CD1c-positive myeloid dendritic cell (primary cell): ENCODE measurements at regions not wholly inside any gene's neighbourhood (a gene's known extent, or its start where the extent isn't known, plus 50 kb on each side); places are given as distances from the start of the nearest gene placed in this dataset.

Experiments used
- DNase-seq: peaks from one replicate; pipeline ENCODE4 v3.0.0-alpha.2; 2016; ENCODE audit errors: extremely low spot score

- DNase-seq = no peak
These were observed 1277.1 kb upstream of the MIR17HG start for GRCh38 chr13:90070362-90070761.

- no peak for DNase-seq
These were observed 1276.5 kb upstream of the MIR17HG start for GRCh38 chr13:90070837-90071525.

GRCh38 chr13:90084684-90085290 is 1262.7 kb upstream of the MIR17HG start:
- no peak for DNase-seq

GRCh38 chr13:90089051-90089450 is 1258.4 kb upstream of the MIR17HG start:
- no peak for DNase-seq

- DNase-seq = peak; percentile 49
These were observed 1255.9 kb upstream of the MIR17HG start for GRCh38 chr13:90091611-90092010.

- no peak for DNase-seq
These were observed 1253.1 kb upstream of the MIR17HG start for GRCh38 chr13:90094357-90094756.

GRCh38 chr13:90098577-90098976 is 1248.9 kb upstream of the MIR17HG start:
- DNase-seq = no peak

GRCh38 chr13:90099847-90100246 is 1247.6 kb upstream of the MIR17HG start:
- no peak for DNase-seq

GRCh38 chr13:90103099-90103784 is 1244.2 kb upstream of the MIR17HG start:
- DNase-seq = no peak

GRCh38 chr13:90104764-90105163 is 1242.7 kb upstream of the MIR17HG start:
- no peak for DNase-seq

DNA sequence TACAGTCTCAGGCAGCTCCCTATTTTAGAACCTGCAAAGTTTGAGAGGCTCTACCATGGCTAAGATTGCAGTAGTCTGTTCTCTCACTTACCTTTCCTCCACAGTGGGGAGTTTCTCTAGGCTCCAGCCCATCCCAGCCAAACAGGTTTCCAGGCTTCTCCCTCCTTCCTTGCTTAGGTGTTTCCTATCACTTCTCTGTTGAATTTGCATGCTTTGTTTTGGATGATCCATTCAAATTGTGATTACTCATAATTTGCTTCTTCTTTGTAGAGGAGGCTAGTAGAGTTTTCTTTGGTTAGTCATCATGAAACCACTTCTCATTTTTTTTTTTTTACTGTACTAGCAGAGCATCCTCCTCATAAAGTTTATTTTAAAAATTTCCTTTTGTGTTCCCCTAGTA is 1242.2 kb upstream of the MIR17HG start:
- peak; percentile 14 for DNase-seq

GRCh38 chr13:90105849-90106496 is 1241.5 kb upstream of the MIR17HG start:
- no peak for DNase-seq

- DNase-seq = no peak
These were observed 1239.8 kb upstream of the MIR17HG start for GRCh38 chr13:90107661-90108060.

GRCh38 chr13:90108547-90108946 is 1238.9 kb upstream of the MIR17HG start:
- no peak for DNase-seq

GRCh38 chr13:90116121-90116520 is 1231.4 kb upstream of the MIR17HG start:
- DNase-seq = no peak

DNA sequence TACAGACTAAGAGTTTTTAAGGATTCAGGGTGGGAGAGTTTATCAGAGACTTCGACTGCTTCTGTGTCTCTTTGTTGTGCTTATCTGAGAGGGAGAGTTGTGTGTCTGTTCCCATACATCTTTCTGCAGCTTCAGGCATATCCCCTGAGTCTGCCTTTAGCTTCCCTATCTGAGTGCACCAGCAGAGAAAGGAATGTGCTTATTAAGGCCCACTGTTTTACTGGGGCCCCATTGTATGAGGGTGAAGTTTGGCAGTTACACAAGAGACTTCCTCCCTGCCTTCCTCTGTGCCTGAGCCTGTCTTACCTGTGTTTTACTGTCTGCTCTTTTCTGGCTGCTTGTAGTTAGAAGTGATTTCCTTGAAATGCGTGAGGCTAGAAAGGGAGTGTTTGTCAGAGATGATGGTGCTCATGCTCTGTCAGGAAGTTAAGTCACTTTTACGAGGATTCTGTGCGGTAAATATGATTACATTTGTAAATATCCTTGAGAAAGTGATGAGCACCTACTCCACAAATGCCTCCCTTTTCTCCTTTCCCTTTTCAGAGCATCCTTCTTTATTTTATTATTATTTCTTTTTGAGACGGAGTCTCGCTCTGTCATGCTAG is 1228.9 kb upstream of the MIR17HG start:
- no peak for DNase-seq

- DNase-seq = no peak
These were observed 1227.5 kb upstream of the MIR17HG start for GRCh38 chr13:90120026-90120425.

GRCh38 chr13:90121784-90122183 is 1225.7 kb upstream of the MIR17HG start:
- DNase-seq = no peak

GRCh38 chr13:90122531-90122930 is 1225.0 kb upstream of the MIR17HG start:
- DNase-seq = no peak

- no peak for DNase-seq
These were observed 1211.9 kb upstream of the MIR17HG start for GRCh38 chr13:90135558-90135957.

GRCh38 chr13:90142251-90142650 is 1205.2 kb upstream of the MIR17HG start:
- no peak for DNase-seq

DNA sequence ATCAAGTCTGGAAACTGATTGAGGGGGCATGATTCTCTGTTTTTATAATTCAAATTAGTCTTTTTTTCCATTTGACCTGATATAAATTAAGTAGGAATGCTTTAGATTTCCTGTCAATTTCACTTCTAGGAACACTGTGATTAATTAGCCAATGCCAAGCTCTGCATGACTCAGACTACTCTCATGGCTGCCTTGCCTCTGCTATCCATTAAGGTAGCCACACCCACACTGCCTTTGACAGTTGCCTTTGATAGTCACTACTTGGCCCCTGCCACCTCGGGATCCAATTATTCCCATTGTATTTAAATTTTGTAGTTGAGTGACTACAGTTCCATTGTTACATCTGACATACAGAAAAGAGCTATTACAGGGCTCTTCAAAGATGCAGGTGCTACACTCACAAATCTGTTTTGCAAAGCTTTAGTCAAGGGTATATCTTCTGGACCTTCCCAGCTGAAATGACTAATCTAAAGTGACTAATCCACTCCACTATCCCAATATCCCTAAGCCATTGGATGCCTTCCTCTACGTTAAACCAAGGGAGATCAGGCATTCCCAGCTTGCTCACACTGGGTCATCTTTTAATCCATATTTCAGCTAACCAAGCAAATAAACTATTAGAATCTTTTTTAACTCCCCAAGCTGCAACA is 1193.1 kb upstream of the MIR17HG start:
- no peak for DNase-seq
